DOHH2 (cell line): ENCODE measurements at regions not wholly inside any gene's neighbourhood (a gene's known extent, or its start where the extent isn't known, plus 50 kb on each side); places are given as distances from the start of the nearest gene placed in this dataset.

Experiments used
- H3F3A ChIP-seq: fragments of 200-600 bp; sonication (generic), shearing (Covaris generic); 2 replicates; pipeline ENCODE4 v1.6.0; 2016; ENCODE audit warnings: antibody characterized with exemption, mild to moderate bottlenecking; ENCODE audit not compliant: control insufficient read depth, insufficient read depth
- H3K27ac ChIP-seq: fragments of 200-600 bp; sonication (generic); 2 replicates; pipeline ENCODE4 v1.5.1; 2014; ENCODE audit warnings: low read depth, mild to moderate bottlenecking, low read length, moderate library complexity
- H3K27me3 ChIP-seq: fragments of 200-600 bp; sonication (generic); 2 replicates; pipeline ENCODE4 v1.6.1; 2014; ENCODE audit warnings: mild to moderate bottlenecking, low read length, mixed read lengths; ENCODE audit not compliant: control insufficient read depth
- H3K36me3 ChIP-seq: fragments of 200-600 bp; sonication (generic); 2 replicates; pipeline ENCODE4 v1.6.1; 2014; ENCODE audit warnings: mild to moderate bottlenecking, low read length, moderate library complexity, mixed read lengths; ENCODE audit not compliant: control insufficient read depth
- H3K4me1 ChIP-seq: fragments of 200-600 bp; sonication (generic); 2 replicates; pipeline ENCODE4 v1.6.1; 2014; ENCODE audit warnings: mild to moderate bottlenecking, low read length, mixed read lengths; ENCODE audit not compliant: control insufficient read depth
- H3K4me2 ChIP-seq: fragments of 200-600 bp; sonication (generic); 2 replicates; pipeline ENCODE4 v1.6.0; 2014; ENCODE audit warnings: mild to moderate bottlenecking, low read length, moderate library complexity
- H3K4me3 ChIP-seq: fragments of 200-600 bp; sonication (generic); 2 replicates; pipeline ENCODE4 v1.5.1; 2014; ENCODE audit warnings: mild to moderate bottlenecking, low read length, mixed read lengths
- H3K79me2 ChIP-seq: fragments of 200-600 bp; sonication (generic); 2 replicates; pipeline ENCODE4 v1.6.1; 2014; ENCODE audit warnings: mild to moderate bottlenecking, low read length, mixed read lengths; ENCODE audit not compliant: control insufficient read depth
- H3K9me2 ChIP-seq: fragments of 200-600 bp; sonication (generic); replicated peaks from 2 replicates; pipeline ENCODE4 v1.6.1; 2014; ENCODE audit warnings: mild to moderate bottlenecking, low read length, mixed read lengths; ENCODE audit not compliant: control insufficient read depth
- H3K9me3 ChIP-seq: fragments of 200-600 bp; sonication (generic); 2 replicates; pipeline ENCODE4 v1.6.1; 2014; ENCODE audit warnings: antibody characterized with exemption, low read length, mixed read lengths; ENCODE audit not compliant: control insufficient read depth, insufficient read depth
- H4K20me1 ChIP-seq: fragments of 200-600 bp; sonication (generic); 2 replicates; pipeline ENCODE4 v1.6.0; 2014; ENCODE audit warnings: low read depth, mild to moderate bottlenecking, antibody characterized with exemption, low read length, moderate library complexity; ENCODE audit not compliant: control insufficient read depth, insufficient read depth
- CTCF ChIP-seq: fragments of 200-600 bp; sonication (generic); IDR thresholded peaks from one replicate; pipeline ENCODE4 v1.5.1; 2014; ENCODE audit warnings: antibody characterized with exemption, mild to moderate bottlenecking, low read depth, low read length; ENCODE audit not compliant: poor library complexity, severe bottlenecking
- EZH2phosphoT487 ChIP-seq: fragments of 200-600 bp; sonication (generic); IDR thresholded peaks from 2 replicates; pipeline ENCODE4 v1.6.1; 2017; ENCODE audit warnings: borderline replicate concordance, mild to moderate bottlenecking, antibody characterized with exemption, low read length, moderate library complexity, mixed read lengths

- Histone ChIP-seq H3K4me2 (no peak overlapping the region), H3K79me2 (no peaks in the 10 kb centered on the region), H3K36me3 (no peaks in the 10 kb centered on the region), H3K9me3 (no peaks in the 10 kb centered on the region), H4K20me1 (no peaks in the 10 kb centered on the region), H3K27me3 (no peaks in the 10 kb centered on the region), H3K27ac (no peak overlapping the region), H3F3A (no peaks in the 10 kb centered on the region), H3K9me2 (no peaks in the 10 kb centered on the region), H3K4me3 (no peak overlapping the region), H3K4me1 (no peaks in the 10 kb centered on the region)
- no peak for TF ChIP-seq CTCF
- TF ChIP-seq EZH2phosphoT487, result no peak
Observed at GRCh38 chr20:22823119-22823518, 212.0 kb upstream of the SSTR4 start.

GRCh38 chr20:22824077-22824476 lies 211.0 kb upstream of the SSTR4 start:
- H3K4me2 ChIP-seq, result no peak overlapping the region
- H3K36me3 ChIP-seq, result no peaks in the 10 kb centered on the region
- no peaks in the 10 kb centered on the region for H4K20me1 ChIP-seq
- no peaks in the 10 kb centered on the region for H3F3A ChIP-seq
- no peak for TF ChIP-seq CTCF
- no peak for TF ChIP-seq EZH2phosphoT487
- H3K9me3 ChIP-seq, result no peaks in the 10 kb centered on the region
- no peaks in the 10 kb centered on the region for H3K4me1 ChIP-seq
- no peaks in the 10 kb centered on the region for H3K9me2 ChIP-seq
- no peak overlapping the region for H3K4me3 ChIP-seq
- no peaks in the 10 kb centered on the region for H3K27me3 ChIP-seq
- H3K27ac ChIP-seq, result no peak overlapping the region
- H3K79me2 ChIP-seq, result no peaks in the 10 kb centered on the region

- H3K27me3 ChIP-seq, result no peaks in the 10 kb centered on the region
- TF ChIP-seq EZH2phosphoT487 (no peak), CTCF (no peak)
- H4K20me1 ChIP-seq, result no peaks in the 10 kb centered on the region
- no peak overlapping the region for H3K27ac ChIP-seq
- no peaks in the 10 kb centered on the region for H3K36me3 ChIP-seq
- H3K9me3 ChIP-seq, result no peaks in the 10 kb centered on the region
- H3K4me3 ChIP-seq, result no peak overlapping the region
- no peaks in the 10 kb centered on the region for H3F3A ChIP-seq
- no peaks in the 10 kb centered on the region for H3K79me2 ChIP-seq
- H3K4me2 ChIP-seq, result no peak overlapping the region
- no peaks in the 10 kb centered on the region for H3K9me2 ChIP-seq
- H3K4me1 ChIP-seq, result no peaks in the 10 kb centered on the region
Observed at GRCh38 chr20:22825076-22825475, 210.0 kb upstream of the SSTR4 start.

- Histone ChIP-seq H3F3A (no peaks in the 10 kb centered on the region), H3K4me2 (no peak overlapping the region), H4K20me1 (no peaks in the 10 kb centered on the region), H3K79me2 (no peaks in the 10 kb centered on the region), H3K9me3 (no peaks in the 10 kb centered on the region), H3K36me3 (no peaks in the 10 kb centered on the region), H3K4me1 (no peaks in the 10 kb centered on the region), H3K27me3 (no peaks in the 10 kb centered on the region), H3K4me3 (no peak overlapping the region), H3K27ac (no peak overlapping the region), H3K9me2 (no peaks in the 10 kb centered on the region)
- TF ChIP-seq CTCF (no peak), EZH2phosphoT487 (no peak)
Observed at GRCh38 chr20:22825546-22825945, 209.6 kb upstream of the SSTR4 start.
